Natural killer cell treated with Interleukin-12 subunit alpha and Interleukin-12 subunit beta and Interleukin-15 and Interleukin-18, amount 100 ng/mL, for 72 hours (primary cell): ENCODE measurements at regions not wholly inside any gene's neighbourhood (a gene's known extent, or its start where the extent isn't known, plus 50 kb on each side); places are given as distances from the start of the nearest gene placed in this dataset.
A peak's percentile ranks its signal among the peaks of the same experiment; 100 is the strongest.

Source experiments
- ATAC-seq, 2 donors: fragments of 150-1000 bp; cut with Tn5 transposase in 1 of 2; sonication (Bioruptor Pico), chemical (Tn5 transposase) in 1 of 2; 2 replicates each; pipeline ENCODE4 v1.10.0; 2021
- DNase-seq: peaks from one replicate; pipeline ENCODE4 v3.0.0; 2022; ENCODE audit warnings: low spot score
- H3K27ac Mint-ChIP-seq, 2 donors: 1 replicate in 1 of 2; 2 replicates in 1 of 2; pipeline ENCODE4 v1.8.0; 2022; ENCODE audit warnings: mixed read lengths in 2 of 2, mild to moderate bottlenecking in 1 of 2, moderate library complexity in 1 of 2
- H3K27me3 Mint-ChIP-seq, 2 donors: 1 replicate in 1 of 2; 2 replicates in 1 of 2; pipeline ENCODE4 v1.8.0; 2022; ENCODE audit warnings: mixed read lengths in 2 of 2
- H3K36me3 Mint-ChIP-seq: one replicate; pipeline ENCODE4 v1.8.0; 2022; ENCODE audit warnings: mixed read lengths
- H3K4me1 Mint-ChIP-seq, 2 donors: 1 replicate in 1 of 2; 2 replicates in 1 of 2; pipeline ENCODE4 v1.8.0; 2022; ENCODE audit warnings: low read depth in 2 of 2, mixed read lengths in 2 of 2, mild to moderate bottlenecking in 1 of 2
- H3K4me3 Mint-ChIP-seq: one replicate; pipeline ENCODE4 v1.8.0; 2022; ENCODE audit warnings: mixed read lengths
- H3K9me3 Mint-ChIP-seq: 2 replicates; pipeline ENCODE4 v1.8.0; 2022; ENCODE audit warnings: mixed read lengths

- no peak overlapping the region for H3K27ac Mint-ChIP-seq
- no peaks in the 10 kb centered on the region for H3K9me3 Mint-ChIP-seq
- DNase-seq: no peak
- no peak overlapping the region for H3K4me3 Mint-ChIP-seq
- H3K4me1 Mint-ChIP-seq: no peaks in the 10 kb centered on the region
- no peaks in the 10 kb centered on the region for H3K36me3 Mint-ChIP-seq
- H3K27me3 Mint-ChIP-seq: peaks cover 6 to 19% of the 10 kb centered on the region in 2 donors
- no peak for ATAC-seq
Measured at GRCh38 chr3:14286887-14287500, 108.4 kb downstream of the LSM3 start.

GRCh38 chr3:14288177-14288788 lies 109.7 kb downstream of the LSM3 start:
- Mint-ChIP-seq H3K4me3 (no peak overlapping the region), H3K27me3 (peaks cover 7 to 19% of the 10 kb centered on the region in 2 donors), H3K27ac (no peak overlapping the region), H3K4me1 (no peaks in the 10 kb centered on the region), H3K36me3 (no peaks in the 10 kb centered on the region), H3K9me3 (no peaks in the 10 kb centered on the region)
- DNase-seq (no peak), ATAC-seq (no peak)

- no peak for DNase-seq
- no peak for ATAC-seq
- Mint-ChIP-seq H3K9me3 (no peaks in the 10 kb centered on the region), H3K27ac (no peak overlapping the region), H3K4me3 (no peak overlapping the region), H3K4me1 (no peaks in the 10 kb centered on the region), H3K36me3 (no peaks in the 10 kb centered on the region), H3K27me3 (peaks cover 7 to 19% of the 10 kb centered on the region in 2 donors)
Measured at GRCh38 chr3:14288833-14289451, 110.3 kb downstream of the LSM3 start.

- ATAC-seq (no peak), DNase-seq (no peak)
- H3K4me1 Mint-ChIP-seq: no peaks in the 10 kb centered on the region
- H3K4me3 Mint-ChIP-seq: no peak overlapping the region
- no peaks in the 10 kb centered on the region for H3K9me3 Mint-ChIP-seq
- H3K36me3 Mint-ChIP-seq: no peaks in the 10 kb centered on the region
- H3K27me3 Mint-ChIP-seq: peaks cover 13 to 25% of the 10 kb centered on the region in 2 donors
- no peak overlapping the region for H3K27ac Mint-ChIP-seq
Measured at GRCh38 chr3:14289590-14290461, 111.2 kb downstream of the LSM3 start.

- H3K27me3 Mint-ChIP-seq: peaks cover 16 to 28% of the 10 kb centered on the region in 2 donors
- ATAC-seq (no peak), DNase-seq (no peak)
- H3K36me3 Mint-ChIP-seq: no peaks in the 10 kb centered on the region
- no peaks in the 10 kb centered on the region for H3K9me3 Mint-ChIP-seq
- H3K27ac Mint-ChIP-seq: no peak overlapping the region
- no peak overlapping the region for H3K4me3 Mint-ChIP-seq
- H3K4me1 Mint-ChIP-seq: no peaks in the 10 kb centered on the region
Measured at GRCh38 chr3:14290631-14291385, 111.6 kb upstream of the SLC6A6 start.

GRCh38 chr3:14295037-14295436 lies 107.4 kb upstream of the SLC6A6 start:
- Mint-ChIP-seq H3K4me1 (peaks cover 0 to 6% of the 10 kb centered on the region in 2 donors), H3K27ac (no peak overlapping the region), H3K27me3 (peaks cover 23 to 32% of the 10 kb centered on the region in 2 donors), H3K4me3 (no peak overlapping the region), H3K36me3 (no peaks in the 10 kb centered on the region), H3K9me3 (no peaks in the 10 kb centered on the region)
- no peak for ATAC-seq
- no peak for DNase-seq

GRCh38 chr3:14295801-14296200 lies 106.6 kb upstream of the SLC6A6 start:
- Mint-ChIP-seq H3K27me3 (peaks cover 19 to 27% of the 10 kb centered on the region in 2 donors), H3K4me3 (no peak overlapping the region), H3K9me3 (no peaks in the 10 kb centered on the region), H3K4me1 (peaks cover 0 to 6% of the 10 kb centered on the region in 2 donors), H3K27ac (no peak overlapping the region), H3K36me3 (no peaks in the 10 kb centered on the region)
- DNase-seq (no peak), ATAC-seq (no peak)

GRCh38 chr3:14297305-14297704 lies 105.1 kb upstream of the SLC6A6 start:
- H3K4me1 Mint-ChIP-seq: peaks cover 2 to 6% of the 10 kb centered on the region in 2 donors
- ATAC-seq (no peak), DNase-seq (no peak)
- H3K4me3 Mint-ChIP-seq: no peak overlapping the region
- no peaks in the 10 kb centered on the region for H3K9me3 Mint-ChIP-seq
- H3K27ac Mint-ChIP-seq: no peak overlapping the region
- peaks cover 20 to 28% of the 10 kb centered on the region in 2 donors for H3K27me3 Mint-ChIP-seq
- no peaks in the 10 kb centered on the region for H3K36me3 Mint-ChIP-seq

GRCh38 chr3:14297784-14298236 lies 104.6 kb upstream of the SLC6A6 start:
- Mint-ChIP-seq H3K27me3 (peaks cover 23 to 33% of the 10 kb centered on the region in 2 donors), H3K27ac (no peak overlapping the region), H3K4me3 (no peak overlapping the region), H3K4me1 (peaks cover 7 to 10% of the 10 kb centered on the region in 2 donors), H3K9me3 (no peaks in the 10 kb centered on the region), H3K36me3 (no peaks in the 10 kb centered on the region)
- ATAC-seq (no peak), DNase-seq (no peak)

GRCh38 chr3:14298442-14298841 lies 104.0 kb upstream of the SLC6A6 start:
- H3K27ac Mint-ChIP-seq: no peak overlapping the region
- H3K4me1 Mint-ChIP-seq: peaks cover 13 to 15% of the 10 kb centered on the region in 2 donors
- H3K27me3 Mint-ChIP-seq: peaks cover 28 to 40% of the 10 kb centered on the region in 2 donors
- no peak for DNase-seq
- H3K36me3 Mint-ChIP-seq: no peaks in the 10 kb centered on the region
- H3K4me3 Mint-ChIP-seq: no peak overlapping the region
- no peak for ATAC-seq
- H3K9me3 Mint-ChIP-seq: no peaks in the 10 kb centered on the region

GRCh38 chr3:14298991-14299555 lies 103.3 kb upstream of the SLC6A6 start:
- Mint-ChIP-seq H3K4me1 (peaks cover 18 to 21% of the 10 kb centered on the region in 2 donors), H3K4me3 (no peak overlapping the region), H3K36me3 (no peaks in the 10 kb centered on the region), H3K27me3 (peaks cover 31 to 44% of the 10 kb centered on the region in 2 donors), H3K27ac (no peak overlapping the region), H3K9me3 (no peaks in the 10 kb centered on the region)
- ATAC-seq (no peak), DNase-seq (no peak)

- Mint-ChIP-seq H3K27ac (peak overlapping the region in 1 of 2 donors; percentile 33), H3K36me3 (no peaks in the 10 kb centered on the region), H3K4me1 (peaks cover 18 to 21% of the 10 kb centered on the region in 2 donors), H3K4me3 (no peak overlapping the region), H3K27me3 (peaks cover 29 to 39% of the 10 kb centered on the region in 2 donors), H3K9me3 (no peaks in the 10 kb centered on the region)
- no peak for DNase-seq
- no peak for ATAC-seq
Measured at GRCh38 chr3:14299767-14300166, 102.6 kb upstream of the SLC6A6 start.
